NCI-H82 treated with DMSO at 0.1 percent for 48 hours (cell line): ENCODE measurements at regions not wholly inside any gene's neighbourhood (a gene's known extent, or its start where the extent isn't known, plus 50 kb on each side); places are given as distances from the start of the nearest gene placed in this dataset.

Experiments used
- DNase-seq: peaks from one replicate; lab custom pipeline; 2025; ENCODE audit not compliant: unreplicated experiment; lab: John Stamatoyannopoulos, UW

GRCh38 chr18:7349181-7349837, 118.4 kb downstream of the LRRC30 start:
- DNase-seq, result no peak

DNA sequence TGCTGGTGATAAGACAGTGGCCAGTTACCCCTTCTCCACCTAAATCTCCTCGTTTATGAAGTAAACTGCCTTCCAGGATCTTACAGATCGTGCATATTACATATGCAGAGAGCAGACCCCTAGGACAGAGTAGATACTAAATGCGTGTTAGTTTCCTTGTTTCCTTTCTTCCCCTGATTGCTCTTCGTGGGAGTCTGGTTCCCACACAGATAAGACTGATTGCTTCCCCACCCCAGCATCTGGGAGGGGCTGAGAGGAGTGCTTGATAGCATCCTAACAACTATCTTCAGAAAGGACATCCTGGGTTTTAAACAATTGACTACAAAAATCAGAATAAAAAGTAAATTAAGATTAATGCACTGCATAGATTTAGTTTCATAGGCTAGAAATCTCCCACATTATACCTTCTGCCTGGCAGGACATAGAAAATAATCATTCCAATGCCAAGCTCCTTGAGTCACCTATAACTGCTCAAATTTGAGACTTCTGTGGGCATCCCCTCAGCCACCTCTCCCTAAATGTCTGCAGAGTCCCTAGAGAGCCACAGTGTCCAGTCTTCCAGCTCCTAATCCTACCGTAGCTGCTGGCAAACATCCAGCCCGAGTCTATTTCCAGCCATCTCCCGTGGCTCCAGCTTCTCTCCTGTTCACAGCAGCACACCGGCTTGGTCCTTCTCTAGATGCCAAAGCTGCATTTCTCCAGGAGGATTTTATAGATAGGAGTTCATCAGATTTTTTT, 128.3 kb downstream of the LRRC30 start:
- no peak for DNase-seq

DNA sequence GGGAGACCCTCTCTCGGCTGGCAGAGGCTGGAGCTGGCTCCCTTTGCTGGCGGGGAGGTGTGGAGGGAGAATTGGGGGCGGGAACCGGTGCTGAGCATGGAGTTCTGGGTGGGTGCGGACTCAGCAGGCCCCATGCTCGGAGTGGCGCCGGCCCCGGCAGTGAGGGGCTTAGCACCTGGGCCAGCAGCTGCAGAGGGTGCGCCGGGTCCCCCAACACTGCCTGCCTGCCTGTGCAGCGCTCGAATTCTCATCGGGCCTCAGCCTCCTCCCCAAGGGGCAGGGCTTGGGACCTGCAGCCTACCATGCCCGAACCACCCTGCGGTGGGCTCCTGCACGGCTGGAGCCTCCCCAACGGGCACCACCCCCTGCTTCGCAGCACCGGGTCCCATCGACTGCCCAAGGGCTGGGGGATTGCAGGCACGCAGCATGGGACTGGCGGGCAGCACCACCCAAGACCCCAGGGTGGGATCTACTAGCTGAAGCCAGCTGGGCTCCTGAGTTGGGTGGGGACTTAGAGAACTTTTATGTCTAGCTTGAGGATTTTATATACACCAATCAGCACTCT, 129.8 kb downstream of the LRRC30 start:
- DNase-seq, result no peak

DNA sequence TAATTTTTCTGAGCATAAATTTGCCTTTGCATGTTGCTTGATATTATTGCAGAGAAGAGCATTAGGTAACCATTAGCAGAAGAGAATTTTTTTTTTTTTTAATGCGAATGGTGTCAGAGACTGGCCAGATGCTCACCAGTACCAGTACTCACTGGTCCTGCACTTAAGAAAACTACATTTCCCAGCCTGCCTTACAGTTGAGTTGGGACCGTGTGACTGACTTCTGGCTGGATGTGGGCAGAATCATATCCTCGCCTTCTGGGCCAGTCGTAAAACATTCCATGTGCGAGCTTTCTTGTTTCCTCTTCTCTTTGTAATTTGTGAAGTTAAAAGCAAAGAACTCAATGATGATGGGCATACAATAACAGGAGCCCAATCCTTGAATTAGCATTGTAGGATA, 132.4 kb downstream of the LRRC30 start:
- no peak for DNase-seq

GRCh38 chr18:7366597-7366996, 135.7 kb downstream of the LRRC30 start:
- DNase-seq, result peak; percentile 84

DNA sequence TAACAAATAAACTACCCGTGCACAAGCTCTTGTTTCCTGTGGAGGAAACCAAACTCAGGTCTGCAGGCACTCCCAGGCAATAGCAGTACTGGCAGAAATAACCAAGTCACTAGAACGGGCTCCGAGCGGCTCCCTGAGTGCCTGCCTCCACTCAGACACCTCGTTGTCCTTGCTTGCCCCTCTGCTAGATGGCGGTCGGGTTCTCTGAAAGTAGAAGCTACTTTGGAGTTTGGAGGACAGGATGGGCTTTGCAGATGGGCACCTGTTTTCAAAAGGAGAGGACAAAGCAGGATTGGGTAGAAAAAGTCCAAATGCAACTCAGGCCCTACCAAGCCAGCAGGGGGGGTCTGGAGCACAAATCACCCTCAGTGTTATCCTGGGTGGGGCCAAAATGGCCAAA, 136.4 kb downstream of the LRRC30 start:
- no peak for DNase-seq

DNA sequence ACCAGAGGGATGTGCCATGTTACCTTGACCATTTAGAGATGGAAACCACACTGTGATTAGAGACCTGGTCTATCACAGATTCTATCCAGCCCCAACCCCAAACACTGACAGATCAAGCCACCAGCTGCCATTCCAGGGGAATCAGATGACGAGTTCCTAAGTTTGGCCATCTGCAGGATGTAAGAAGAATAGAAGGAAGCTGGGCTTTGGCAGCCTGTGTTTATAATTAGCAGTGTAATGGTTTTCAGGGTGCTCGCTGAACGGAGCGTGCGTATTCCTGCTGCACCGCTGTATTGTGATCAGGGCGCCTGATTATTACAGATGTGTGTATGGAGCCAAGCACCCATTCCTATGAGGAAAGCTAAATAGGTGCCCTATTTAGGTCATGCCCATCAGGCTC, 138.1 kb downstream of the LRRC30 start:
- DNase-seq, result no peak

DNA sequence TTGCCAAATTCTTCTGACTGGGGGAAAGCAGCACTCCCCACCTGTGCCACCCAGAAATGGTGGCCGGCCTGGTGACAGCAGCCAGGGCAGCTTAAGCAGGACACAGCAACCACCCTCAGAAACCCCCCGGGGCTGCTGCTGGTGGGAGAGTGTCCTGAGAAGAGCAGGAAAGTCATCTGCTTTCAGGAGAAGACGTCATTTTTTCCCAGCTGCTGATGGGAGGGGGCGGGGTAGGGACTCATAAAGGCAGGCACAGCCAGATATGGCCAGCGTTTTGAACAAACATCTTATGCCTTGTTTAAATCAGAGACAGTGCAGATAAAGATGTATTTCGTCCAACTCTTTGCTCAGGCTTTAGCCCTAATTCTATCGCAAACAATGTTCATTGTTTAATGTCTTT, 139.5 kb downstream of the LRRC30 start:
- no peak for DNase-seq

GRCh38 chr18:7370802-7371201, 139.9 kb downstream of the LRRC30 start:
- DNase-seq, result no peak

DNA sequence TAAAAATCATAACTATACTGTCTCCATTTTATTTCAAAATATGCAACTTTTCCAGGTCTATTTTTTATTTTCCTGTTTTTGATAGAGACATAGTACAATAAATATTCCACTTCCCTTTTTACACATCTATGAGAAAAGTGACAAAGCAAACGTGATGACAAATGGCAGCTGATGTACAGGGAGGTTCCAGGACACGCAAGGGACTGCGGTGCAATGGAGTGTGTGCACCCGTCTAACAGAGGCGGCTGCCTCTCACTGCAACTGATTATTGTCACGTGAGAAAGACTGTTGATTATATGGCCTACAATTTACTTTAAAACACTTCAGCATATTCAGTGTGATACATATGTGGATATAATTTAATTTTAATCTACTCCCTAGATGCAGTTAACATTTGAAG, 142.6 kb downstream of the LRRC30 start:
- DNase-seq, result no peak

DNA sequence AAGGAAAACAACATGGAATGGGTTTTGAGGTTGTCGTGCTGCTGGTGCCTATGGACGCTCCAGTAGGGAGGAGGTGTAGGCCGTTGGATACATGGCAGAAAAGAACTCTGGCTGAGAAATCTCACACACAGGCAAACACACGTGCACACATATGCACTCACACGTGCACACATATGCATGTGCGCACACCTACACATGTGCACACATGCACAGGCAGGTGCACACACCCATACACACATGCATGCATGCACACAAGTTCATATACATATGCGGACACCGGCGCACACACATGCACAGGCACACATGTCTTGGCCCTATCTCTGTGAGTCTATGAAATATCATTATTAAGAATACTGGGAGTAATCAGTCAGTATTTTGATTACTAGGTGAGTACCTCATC, 150.4 kb downstream of the LRRC30 start:
- no peak for DNase-seq

GRCh38 chr18:7382328-7383001, 151.6 kb downstream of the LRRC30 start:
- DNase-seq, result no peak

DNA sequence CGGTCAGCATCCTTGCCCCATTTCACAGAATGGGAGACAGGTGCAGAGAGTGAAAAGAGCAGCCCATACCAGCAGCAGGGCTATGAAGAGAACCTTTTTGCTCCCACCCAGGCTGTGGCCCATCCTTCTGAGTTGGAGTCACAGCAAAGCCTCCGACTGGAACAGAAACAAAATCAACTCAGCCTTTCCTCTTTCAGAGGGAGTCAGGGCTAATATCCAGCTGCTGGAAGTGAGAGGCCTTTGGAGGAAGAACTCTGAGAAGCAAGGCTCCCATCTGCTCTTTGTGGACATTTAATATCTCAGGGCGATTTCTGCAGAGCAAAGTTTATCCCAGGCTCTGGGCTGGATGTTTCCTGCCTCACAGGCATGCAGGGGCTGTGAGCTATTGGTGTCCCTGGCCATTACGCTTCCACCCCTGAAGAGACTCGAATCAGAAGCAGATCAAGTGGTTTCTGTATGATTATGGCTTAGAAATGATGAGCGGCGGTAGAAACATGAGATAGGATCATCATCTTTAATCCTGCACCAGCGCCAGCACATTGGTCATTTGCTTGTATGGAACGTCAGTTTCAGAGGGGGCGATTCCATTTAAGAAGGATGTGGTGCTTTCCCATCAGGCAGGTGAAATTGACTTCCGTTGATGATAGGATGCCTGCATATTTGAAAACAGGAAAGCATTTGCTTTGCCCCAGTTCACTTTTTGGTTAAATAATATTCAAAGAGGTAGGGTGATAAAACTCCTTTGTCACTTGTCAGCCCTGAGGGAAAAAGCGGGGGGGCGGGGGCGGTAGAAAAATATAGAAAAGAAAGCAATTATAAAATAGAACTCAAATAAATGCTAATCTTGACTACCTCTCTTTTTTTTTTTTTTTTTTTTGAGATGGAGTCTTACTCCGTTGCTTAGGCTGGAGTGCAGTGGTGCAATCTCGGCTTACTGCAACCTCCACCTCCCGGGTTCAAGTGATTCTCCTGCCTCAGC, 152.4 kb downstream of the LRRC30 start:
- DNase-seq, result no peak

- no peak for DNase-seq
Measured at GRCh38 chr18:7388741-7389140, 157.9 kb downstream of the LRRC30 start.

DNA sequence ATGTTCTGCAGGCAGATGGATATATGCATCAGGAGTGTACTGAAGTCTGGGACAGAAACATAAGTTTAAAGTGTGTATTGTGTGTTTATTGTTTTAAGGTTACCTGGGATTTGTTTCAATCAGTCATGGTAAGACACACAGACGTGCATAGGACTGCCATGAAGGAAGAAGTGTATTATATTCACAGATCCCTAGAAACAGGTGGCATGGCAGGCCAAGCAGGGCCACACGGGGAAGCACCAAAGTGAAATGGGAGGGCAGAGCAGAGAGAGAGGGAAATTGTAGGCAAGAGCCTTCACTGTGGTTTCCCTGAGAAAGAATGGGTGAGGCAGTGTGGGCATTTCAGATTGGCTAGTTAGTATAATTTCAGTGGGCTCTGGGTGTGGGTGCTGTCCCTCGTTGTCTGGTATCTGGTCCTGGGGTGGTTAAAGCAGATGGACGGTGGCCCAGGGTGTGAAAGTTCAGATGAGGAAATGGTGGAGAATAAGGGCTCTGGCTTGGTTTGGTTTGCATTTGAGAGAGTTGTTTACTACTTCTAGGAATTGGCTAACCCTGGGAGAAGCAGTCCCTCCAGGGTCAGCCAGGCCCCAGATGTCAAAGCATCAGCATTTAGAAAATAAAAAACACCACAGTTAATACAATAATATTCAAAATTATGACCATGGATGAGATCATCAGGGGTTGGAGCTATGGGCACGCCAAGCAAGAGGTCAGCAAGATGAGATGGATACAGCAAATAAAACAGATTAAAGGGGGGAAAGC, 160.0 kb downstream of the LRRC30 start:
- DNase-seq, result no peak

DNA sequence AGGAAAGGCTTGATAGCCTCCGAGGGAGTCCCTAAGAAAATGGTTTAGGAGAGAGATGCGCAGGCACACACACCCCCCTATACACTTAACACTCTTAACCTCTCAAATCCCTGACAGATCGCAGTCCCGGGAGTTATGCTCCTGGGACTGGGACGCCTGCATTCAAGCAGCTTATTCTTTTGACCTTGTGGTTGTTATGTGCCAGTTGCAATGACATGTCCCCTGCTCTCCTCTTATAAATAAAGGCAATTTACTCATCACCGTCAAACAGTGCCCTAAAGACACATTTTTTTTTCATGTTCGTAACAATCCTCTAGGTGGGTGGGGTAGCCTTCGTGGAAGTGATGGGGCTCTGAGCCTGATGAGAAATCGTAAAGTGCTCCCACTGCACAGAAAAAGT, 162.2 kb downstream of the LRRC30 start:
- no peak for DNase-seq

DNA sequence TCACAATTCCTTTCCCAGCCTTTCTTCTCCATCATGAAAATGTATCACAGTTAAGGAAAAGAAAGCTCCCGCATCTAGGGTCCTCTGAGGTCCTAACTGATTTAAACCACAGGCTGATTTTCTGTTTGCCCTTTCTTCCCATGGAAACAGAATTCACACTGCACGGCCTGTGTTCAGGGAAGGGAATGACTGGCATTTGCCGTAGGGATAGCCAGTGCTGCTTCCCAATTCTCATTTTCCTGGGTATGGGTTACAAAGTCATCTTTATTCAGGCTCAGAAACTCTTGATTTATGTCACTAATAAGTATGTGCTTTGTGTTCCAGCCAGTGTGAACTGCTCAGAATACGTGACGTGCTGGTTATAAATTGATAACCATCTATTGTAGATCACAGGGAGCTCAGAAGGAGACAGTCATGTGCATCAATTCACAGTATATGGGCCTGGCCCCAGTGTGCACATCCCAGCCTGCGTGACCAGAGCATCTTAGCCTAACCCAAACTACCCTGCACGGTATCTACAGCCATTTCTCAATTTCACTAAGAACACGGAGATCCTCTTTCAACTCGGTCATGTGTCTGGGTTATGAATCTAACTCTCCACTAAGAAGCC, 163.3 kb downstream of the LRRC30 start:
- no peak for DNase-seq

DNA sequence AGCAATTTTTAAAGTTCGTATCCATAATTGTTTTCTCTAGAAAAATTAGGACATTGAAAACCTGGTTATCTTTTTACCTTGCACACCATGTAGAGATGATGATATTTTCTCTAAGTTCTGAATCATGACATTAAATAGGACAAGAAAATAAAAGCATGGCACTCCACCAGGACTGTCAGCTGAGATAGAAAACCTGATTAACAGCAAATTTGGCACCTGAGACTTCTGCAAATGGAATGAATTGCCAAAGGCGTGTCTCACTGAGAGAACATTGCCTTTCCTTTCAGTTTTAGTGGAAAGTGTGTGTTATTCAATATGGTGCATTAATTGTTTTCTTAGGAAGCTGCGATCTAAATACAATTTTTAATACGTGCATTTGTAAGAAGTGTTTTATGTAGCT, 164.7 kb downstream of the LRRC30 start:
- DNase-seq, result no peak

DNA sequence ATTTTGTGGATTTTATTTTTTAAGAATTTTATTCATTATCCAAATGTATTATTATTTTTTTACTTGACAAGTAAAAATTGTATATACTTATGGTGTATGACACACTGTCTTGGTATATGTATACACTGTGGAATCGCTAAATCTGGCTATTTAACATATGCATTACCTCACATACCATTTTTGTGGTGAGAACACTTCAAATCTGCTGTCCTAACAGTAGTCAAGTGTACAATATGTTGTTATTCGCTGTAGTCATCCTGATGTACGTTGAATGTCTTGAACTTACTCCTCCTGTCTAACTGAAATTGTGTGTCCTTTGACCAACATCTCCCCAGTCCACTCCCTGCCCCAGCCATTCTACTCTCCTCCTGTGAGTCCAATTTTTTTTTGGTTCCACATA, 153.2 kb upstream of the PTPRM start:
- no peak for DNase-seq

- no peak for DNase-seq
Measured at GRCh38 chr18:7414459-7414858, 152.7 kb upstream of the PTPRM start.
